HL-60 (cell line): ENCODE measurements at regions not wholly inside any gene's neighbourhood (a gene's known extent, or its start where the extent isn't known, plus 50 kb on each side); places are given as distances from the start of the nearest gene placed in this dataset.

ENCODE experiments used
- CTCF ChIP-seq: IDR thresholded peaks from one replicate; pipeline ENCODE4 v1.5.1; 2011; ENCODE audit warnings: low read length, control low read depth, inconsistent platforms; ENCODE audit not compliant: insufficient read depth
- GABPA ChIP-seq: IDR thresholded peaks from 2 replicates; pipeline ENCODE4 v1.6.1; 2012; ENCODE audit warnings: low read depth
- REST ChIP-seq: IDR thresholded peaks from 2 replicates; pipeline ENCODE4 v1.6.1; 2012; ENCODE audit warnings: low read depth; ENCODE audit not compliant: insufficient replicate concordance

- TF ChIP-seq CTCF (no peak), GABPA (no peak), REST (no peak)
Measured at GRCh38 chr19:30219702-30220101, 152.5 kb upstream of the ZNF536 start.
